NOMO-1 treated with DMSO at 0.1 percent for 48 hours (cell line): ENCODE measurements at regions not wholly inside any gene's neighbourhood (a gene's known extent, or its start where the extent isn't known, plus 50 kb on each side); places are given as distances from the start of the nearest gene placed in this dataset.

ENCODE experiments used
- DNase-seq: peaks from one replicate; lab custom pipeline; 2025; ENCODE audit not compliant: unreplicated experiment; lab: John Stamatoyannopoulos, UW

- DNase-seq = no peak
These were observed 215.9 kb upstream of the FAR2 start for GRCh38 chr12:28933176-28933575.

GRCh38 chr12:28933864-28934527, 215.1 kb upstream of the FAR2 start:
- DNase-seq = no peak

GRCh38 chr12:28936221-28936620, 212.9 kb upstream of the FAR2 start:
- DNase-seq = no peak

GRCh38 chr12:28936711-28937110, 212.4 kb upstream of the FAR2 start:
- DNase-seq = no peak

GRCh38 chr12:28937196-28937595, 211.9 kb upstream of the FAR2 start:
- no peak for DNase-seq

- DNase-seq = no peak
These were observed 211.0 kb upstream of the FAR2 start for GRCh38 chr12:28938056-28938455.

GRCh38 chr12:28938581-28939235, 210.4 kb upstream of the FAR2 start:
- DNase-seq = no peak

- no peak for DNase-seq
These were observed 209.7 kb upstream of the FAR2 start for GRCh38 chr12:28939427-28939826.

GRCh38 chr12:28941248-28941647, 207.8 kb upstream of the FAR2 start:
- no peak for DNase-seq

GRCh38 chr12:28946361-28946760, 202.7 kb upstream of the FAR2 start:
- DNase-seq = no peak

GRCh38 chr12:28948685-28949084, 200.4 kb upstream of the FAR2 start:
- no peak for DNase-seq

- DNase-seq = no peak
These were observed 199.9 kb upstream of the FAR2 start for GRCh38 chr12:28949184-28949583.

GRCh38 chr12:28950049-28950448, 199.0 kb upstream of the FAR2 start:
- DNase-seq = no peak

- DNase-seq = no peak
These were observed 197.1 kb upstream of the FAR2 start for GRCh38 chr12:28951935-28952334.

GRCh38 chr12:28954333-28954732, 194.7 kb upstream of the FAR2 start:
- no peak for DNase-seq

GRCh38 chr12:28955491-28955890, 193.6 kb upstream of the FAR2 start:
- no peak for DNase-seq

GRCh38 chr12:28955931-28956330, 193.1 kb upstream of the FAR2 start:
- peak; percentile 41 for DNase-seq

GRCh38 chr12:28958553-28959195, 190.4 kb upstream of the FAR2 start:
- no peak for DNase-seq

GRCh38 chr12:28961948-28962384, 187.1 kb upstream of the FAR2 start:
- no peak for DNase-seq

- peak; percentile 13 for DNase-seq
These were observed 185.5 kb upstream of the FAR2 start for GRCh38 chr12:28963554-28963953.

- DNase-seq = no peak
These were observed 182.9 kb upstream of the FAR2 start for GRCh38 chr12:28966046-28966780.

- DNase-seq = no peak
These were observed 181.7 kb upstream of the FAR2 start for GRCh38 chr12:28967426-28967825.
